ENCODE measurements at regions not wholly inside any gene's neighbourhood (a gene's known extent, or its start where the extent isn't known, plus 50 kb on each side); places are given as distances from the start of the nearest gene placed in this dataset.
"Not testable (repeated sequence)": the region's sequence is repeated elsewhere in the genome, so short reads cannot be mapped to it uniquely, and the experiment has no call there.

- no peaks in the 10 kb centered on the region for H3K4me1 ChIP-seq
- no peak overlapping the region for H3K4me3 ChIP-seq
- in situ Hi-C loops (cut with MboI; ENCODE audit: low pct_ligation_motif_present in 1 of 4, low pct_unique_long_range_greater_than_20kb in 1 of 4, low sequenced_read_pairs in 3 of 4) (no loop called here), intact Hi-C loops (cut with DNase I; ENCODE audit: low total_unique reads) (no loop called here)
- no peaks in the 10 kb centered on the region for H3K27me3 ChIP-seq
- no peaks in the 10 kb centered on the region for H3K9me3 ChIP-seq
- no peaks in the 10 kb centered on the region for H3K36me3 ChIP-seq
- no peak overlapping the region for H3K27ac ChIP-seq
- no peak for DNase-seq
- WGBS, 2 donors (ENCODE audit: low coverage in 1 of 2), result 42 to 60% methylated on average over 1 to 4 of the region's 4 CpGs
- TF ChIP-seq EP300 (IDR thresholded peaks at IDR 0.05; ENCODE audit: low read depth) (no peak), POLR2AphosphoS5 (IDR thresholded peaks at IDR 0.05) (no peak), CTCF (IDR thresholded peaks at IDR 0.05) (no peak), POLR2A (IDR thresholded peaks at IDR 0.05) (no peak)
Measured at GRCh38 chrX:140432346-140433175, 72.3 kb downstream of the SOX3 start.

GRCh38 chrX:140431521-140431920, 73.3 kb downstream of the SOX3 start:
- no peaks in the 10 kb centered on the region for H3K27me3 ChIP-seq
- H3K4me3 ChIP-seq, result no peak overlapping the region
- TF ChIP-seq POLR2AphosphoS5 (IDR thresholded peaks at IDR 0.05) (no peak), EP300 (IDR thresholded peaks at IDR 0.05; ENCODE audit: low read depth) (no peak)
- intact Hi-C loops (cut with DNase I; ENCODE audit: low total_unique reads) (no loop called here), in situ Hi-C loops (cut with MboI; ENCODE audit: low pct_ligation_motif_present in 1 of 4, low pct_unique_long_range_greater_than_20kb in 1 of 4, low sequenced_read_pairs in 3 of 4) (no loop called here)
- H3K27ac ChIP-seq, result no peak overlapping the region
- DNase-seq, result no peak
- H3K4me1 ChIP-seq, result no peaks in the 10 kb centered on the region
- no peaks in the 10 kb centered on the region for H3K9me3 ChIP-seq
- H3K36me3 ChIP-seq, result no peaks in the 10 kb centered on the region
- WGBS, 2 donors (ENCODE audit: low coverage in 1 of 2), result 59% methylated on average over 5 of the region's 5 CpGs; no CpG with 5 or more reads in 1 of the 2 donors

GRCh38 chrX:140425712-140426395, 79.0 kb downstream of the SOX3 start:
- no peaks in the 10 kb centered on the region for H3K4me1 ChIP-seq
- WGBS, 2 donors (ENCODE audit: low coverage in 1 of 2), result 44% methylated on average over 4 of the region's 4 CpGs; no CpG with 5 or more reads in 1 of the 2 donors
- TF ChIP-seq EP300 (IDR thresholded peaks at IDR 0.05; ENCODE audit: low read depth), result no peak
- TF ChIP-seq POLR2AphosphoS5 (IDR thresholded peaks at IDR 0.05), result no peak
- TF ChIP-seq POLR2A (IDR thresholded peaks at IDR 0.05), result no peak
- TF ChIP-seq CTCF (IDR thresholded peaks at IDR 0.05), result no peak
- DNase-seq, result no peak
- H3K27me3 ChIP-seq, result no peaks in the 10 kb centered on the region
- in situ Hi-C loops (cut with MboI; ENCODE audit: low pct_ligation_motif_present in 1 of 4, low pct_unique_long_range_greater_than_20kb in 1 of 4, low sequenced_read_pairs in 3 of 4), result no loop called here
- H3K4me3 ChIP-seq, result no peak overlapping the region
- H3K27ac ChIP-seq, result no peak overlapping the region
- H3K9me3 ChIP-seq, result no peaks in the 10 kb centered on the region
- intact Hi-C loops (cut with DNase I; ENCODE audit: low total_unique reads), result no loop called here
- H3K36me3 ChIP-seq, result no peaks in the 10 kb centered on the region

GRCh38 chrX:140422501-140422900, 82.4 kb downstream of the SOX3 start:
- in situ Hi-C loops (cut with MboI; ENCODE audit: low pct_ligation_motif_present in 1 of 4, low pct_unique_long_range_greater_than_20kb in 1 of 4, low sequenced_read_pairs in 3 of 4) (no loop called here), intact Hi-C loops (cut with DNase I; ENCODE audit: low total_unique reads) (no loop called here)
- no peaks in the 10 kb centered on the region for H3K9me3 ChIP-seq
- no peaks in the 10 kb centered on the region for H3K4me1 ChIP-seq
- DNase-seq, result no peak
- no peaks in the 10 kb centered on the region for H3K36me3 ChIP-seq
- H3K4me3 ChIP-seq, result no peak overlapping the region
- no peak overlapping the region for H3K27ac ChIP-seq
- no peaks in the 10 kb centered on the region for H3K27me3 ChIP-seq
- TF ChIP-seq POLR2A (IDR thresholded peaks at IDR 0.05) (no peak), EP300 (IDR thresholded peaks at IDR 0.05; ENCODE audit: low read depth) (no peak), POLR2AphosphoS5 (IDR thresholded peaks at IDR 0.05) (no peak), CTCF (IDR thresholded peaks at IDR 0.05) (no peak)

GRCh38 chrX:140402131-140402530, 102.7 kb downstream of the SOX3 start:
- H3K9me3 ChIP-seq; H3K36me3 ChIP-seq; H3K27me3 ChIP-seq; H3K27ac ChIP-seq; in situ Hi-C loops (cut with MboI; ENCODE audit: low pct_ligation_motif_present in 1 of 4, low pct_unique_long_range_greater_than_20kb in 1 of 4, low sequenced_read_pairs in 3 of 4); intact Hi-C loops (cut with DNase I; ENCODE audit: low total_unique reads); DNase-seq; H3K4me1 ChIP-seq; H3K4me3 ChIP-seq: not testable (repeated sequence)
- WGBS, 2 donors (ENCODE audit: low coverage in 1 of 2), result 67% methylated on average over 1 of the region's 1 CpG; no CpG with 5 or more reads in 1 of the 2 donors

GRCh38 chrX:140396326-140396725, 108.5 kb downstream of the SOX3 start:
- H3K27me3 ChIP-seq; H3K27ac ChIP-seq; H3K36me3 ChIP-seq; in situ Hi-C loops (cut with MboI; ENCODE audit: low pct_ligation_motif_present in 1 of 4, low pct_unique_long_range_greater_than_20kb in 1 of 4, low sequenced_read_pairs in 3 of 4); H3K4me3 ChIP-seq; H3K9me3 ChIP-seq; H3K4me1 ChIP-seq; intact Hi-C loops (cut with DNase I; ENCODE audit: low total_unique reads); DNase-seq: not testable (repeated sequence)

Measured in transverse colon (tissue), 4 donors.